GM23338 (cell line): ENCODE measurements at regions not wholly inside any gene's neighbourhood (a gene's known extent, or its start where the extent isn't known, plus 50 kb on each side); places are given as distances from the start of the nearest gene placed in this dataset.

Experiments used
- ATAC-seq: fragments of 200-7000 bp; cut with Tn5 transposase; 3 replicates; pipeline ENCODE4 v1.9.1; 2020
- DNase-seq: peaks from one replicate; pipeline ENCODE4 v3.0.0-alpha.2; 2015; ENCODE audit warnings: low spot score
- H2AFZ ChIP-seq: fragments of 200-600 bp; sonication (generic); 2 replicates; pipeline ENCODE4 v1.8.0; 2016; ENCODE audit warnings: antibody characterized with exemption, mild to moderate bottlenecking, moderate library complexity
- H3F3A ChIP-seq: fragments of 200-600 bp; sonication (generic); replicated peaks from 2 replicates; pipeline ENCODE4 v1.8.0; 2017; ENCODE audit warnings: antibody characterized with exemption, mixed run types, low read depth
- H3K27ac ChIP-seq: fragments of 200-600 bp; sonication (generic); 2 replicates; pipeline ENCODE4 v1.6.1; 2016; ENCODE audit warnings: low read depth
- H3K27me3 ChIP-seq: fragments of 200-600 bp; sonication (generic); 2 replicates; pipeline ENCODE4 v1.8.0; 2016; ENCODE audit warnings: mild to moderate bottlenecking, mixed run types, moderate library complexity; ENCODE audit not compliant: insufficient read depth
- H3K36me3 ChIP-seq: fragments of 200-600 bp; sonication (generic); 2 replicates; pipeline ENCODE4 v1.8.0; 2016; ENCODE audit warnings: mild to moderate bottlenecking; ENCODE audit not compliant: insufficient read depth
- H3K4me1 ChIP-seq: fragments of 200-600 bp; sonication (generic); 2 replicates; pipeline ENCODE4 v1.8.0; 2016; ENCODE audit warnings: mild to moderate bottlenecking, moderate library complexity; ENCODE audit not compliant: insufficient read depth
- H3K4me2 ChIP-seq: fragments of 200-600 bp; sonication (generic); 2 replicates; pipeline ENCODE4 v1.7.1; 2017; ENCODE audit warnings: mixed run types
- H3K4me3 ChIP-seq: fragments of 200-600 bp; sonication (generic); 2 replicates; pipeline ENCODE4 v1.6.1; 2016; ENCODE audit warnings: mixed run types
- H3K79me2 ChIP-seq: fragments of 200-600 bp; sonication (generic); replicated peaks from 2 replicates; pipeline ENCODE4 v1.8.0; 2017; ENCODE audit warnings: mild to moderate bottlenecking; ENCODE audit not compliant: insufficient read depth
- H3K9me2 ChIP-seq: fragments of 200-600 bp; sonication (generic); 2 replicates; pipeline ENCODE4 v1.8.0; 2017; ENCODE audit not compliant: insufficient read depth
- H4K20me1 ChIP-seq: fragments of 200-600 bp; sonication (generic); replicated peaks from 2 replicates; pipeline ENCODE4 v1.8.0; 2017; ENCODE audit warnings: mild to moderate bottlenecking; ENCODE audit not compliant: insufficient read depth
- H3K27ac Mint-ChIP-seq: 2 replicates; pipeline ENCODE4 v1.8.0; 2020; ENCODE audit warnings: inconsistent platforms, mild to moderate bottlenecking, moderate library complexity, mixed read lengths
- H3K27me3 Mint-ChIP-seq: 3 replicates; pipeline ENCODE4 v1.8.0; 2022; ENCODE audit warnings: low read depth, mild to moderate bottlenecking, moderate library complexity, mixed read lengths, inconsistent platforms; ENCODE audit not compliant: insufficient read depth, poor library complexity
- H3K36me3 Mint-ChIP-seq: 3 replicates; pipeline ENCODE4 v1.8.0; 2021; ENCODE audit warnings: low read depth, mild to moderate bottlenecking, inconsistent platforms, moderate library complexity, mixed read lengths
- H3K4me1 Mint-ChIP-seq: 3 replicates; pipeline ENCODE4 v1.8.0; 2020; ENCODE audit warnings: mild to moderate bottlenecking, inconsistent platforms, mixed read lengths
- H3K4me3 Mint-ChIP-seq: 3 replicates; pipeline ENCODE4 v1.8.0; 2021; ENCODE audit warnings: moderate library complexity, mild to moderate bottlenecking, inconsistent platforms, mixed read lengths
- H3K9me3 Mint-ChIP-seq: 3 replicates; pipeline ENCODE4 v1.8.0; 2020; ENCODE audit warnings: moderate library complexity, mild to moderate bottlenecking, inconsistent platforms, mixed read lengths
- CREB1 ChIP-seq: fragments of 250-450 bp; sonication (Bioruptor Pico); IDR thresholded peaks from 2 replicates; pipeline ENCODE4 v1.5.0; 2020; ENCODE audit warnings: low read depth, mild to moderate bottlenecking, moderate library complexity
- EZH2 ChIP-seq: fragments of 200-600 bp; sonication (generic); IDR thresholded peaks from one replicate; pipeline ENCODE4 v1.8.0; 2017; ENCODE audit warnings: antibody characterized with exemption, mild to moderate bottlenecking, low read depth; ENCODE audit not compliant: unreplicated experiment
- EZH2phosphoT487 ChIP-seq: fragments of 200-600 bp; sonication (generic); IDR thresholded peaks from one replicate; pipeline ENCODE4 v1.8.1; 2018; ENCODE audit warnings: antibody characterized with exemption; ENCODE audit not compliant: unreplicated experiment
- JUNB ChIP-seq: IDR thresholded peaks from one replicate; pipeline ENCODE4 v1.6.1; 2016; ENCODE audit warnings: antibody characterized with exemption; ENCODE audit not compliant: unreplicated experiment
- NANOG ChIP-seq: IDR thresholded peaks from 2 replicates; pipeline ENCODE4 v1.6.1; 2016; ENCODE audit warnings: antibody characterized with exemption, borderline replicate concordance
- POLR2AphosphoS5 ChIP-seq: IDR thresholded peaks from 2 replicates; pipeline ENCODE4 v1.6.1; 2016; ENCODE audit warnings: antibody characterized with exemption, low read depth
- STAT1 ChIP-seq: IDR thresholded peaks from one replicate; pipeline ENCODE4 v1.6.1; 2016; ENCODE audit warnings: antibody characterized with exemption; ENCODE audit not compliant: unreplicated experiment
- ZNF114 ChIP-seq: fragments of 250-450 bp; sonication (Bioruptor Pico); IDR thresholded peaks from 2 replicates; pipeline ENCODE4 v1.5.0; 2020; ENCODE audit warnings: mild to moderate bottlenecking, moderate library complexity
- ZNF331 ChIP-seq: fragments of 250-450 bp; sonication (Bioruptor Pico); IDR thresholded peaks from 2 replicates; pipeline ENCODE4 v1.5.0; 2020; ENCODE audit warnings: low read depth, mild to moderate bottlenecking, moderate library complexity
- TF ChIP-seq, protein P1 (sequence below): fragments of 250-450 bp; sonication (Bioruptor Pico); IDR thresholded peaks from 2 replicates; pipeline ENCODE4 v1.5.0; 2020; ENCODE audit warnings: mild to moderate bottlenecking, moderate library complexity
- TF ChIP-seq, protein P2 (sequence below): IDR thresholded peaks from 2 replicates; pipeline ENCODE4 v1.6.1; 2016; ENCODE audit warnings: antibody characterized with exemption
- TF ChIP-seq, protein P3 (sequence below), 2 experiments: fragments of 200-600 bp in 1 of 2; sonication (generic) in 1 of 2; conservative IDR thresholded peaks; 2 replicates each; pipeline versions ENCODE4 v1.5.1 to v1.6.1; 2016 to 2017; ENCODE audit warnings: antibody characterized with exemption in 2 of 2, low read depth in 2 of 2, mild to moderate bottlenecking in 2 of 2, moderate library complexity in 1 of 2

DNA sequence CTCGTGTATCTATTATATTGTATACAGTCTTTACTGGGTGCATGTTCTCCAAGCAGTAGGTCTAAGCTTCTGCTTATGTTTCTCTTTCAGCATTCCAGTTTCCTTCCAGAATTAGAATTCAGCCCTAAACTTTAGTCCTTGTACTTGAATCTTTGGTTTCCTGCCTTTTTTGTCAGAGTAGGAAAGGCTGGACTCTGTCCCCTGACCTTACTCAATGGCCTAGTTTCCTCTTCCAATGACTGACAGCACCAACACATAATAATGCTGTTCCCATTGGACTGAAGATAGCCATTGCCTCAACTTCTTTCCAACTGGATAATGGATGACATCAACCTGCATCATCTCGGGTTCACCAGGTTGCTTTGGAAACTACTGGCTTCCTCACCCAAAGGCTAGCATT is 217.0 kb downstream of the FIGN start:
- H3K4me3 ChIP-seq, result no peak overlapping the region
- H2AFZ ChIP-seq, result no peak overlapping the region

More for the DNA sequence above, 217.0 kb downstream of the FIGN start:
- Histone ChIP-seq H3K27ac (no peak overlapping the region), H3K27me3 (no peaks in the 10 kb centered on the region), H3K9me2 (no peaks in the 10 kb centered on the region), H3K36me3 (no peaks in the 10 kb centered on the region), H3F3A (no peaks in the 10 kb centered on the region), H3K79me2 (no peaks in the 10 kb centered on the region), H3K4me2 (no peak overlapping the region), H4K20me1 (no peaks in the 10 kb centered on the region), H3K4me1 (no peaks in the 10 kb centered on the region)
- DNase-seq (no peak), ATAC-seq (no peak)
- H3K4me1 Mint-ChIP-seq, result no peaks in the 10 kb centered on the region
- no peaks in the 10 kb centered on the region for H3K36me3 Mint-ChIP-seq
- TF ChIP-seq STAT1, result no peak
- TF ChIP-seq ZNF114 (CRISPR knock-in tag), result no peak
- TF ChIP-seq POLR2AphosphoS5, result no peak
- no peak for TF ChIP-seq EZH2
- TF ChIP-seq, protein P1, sequence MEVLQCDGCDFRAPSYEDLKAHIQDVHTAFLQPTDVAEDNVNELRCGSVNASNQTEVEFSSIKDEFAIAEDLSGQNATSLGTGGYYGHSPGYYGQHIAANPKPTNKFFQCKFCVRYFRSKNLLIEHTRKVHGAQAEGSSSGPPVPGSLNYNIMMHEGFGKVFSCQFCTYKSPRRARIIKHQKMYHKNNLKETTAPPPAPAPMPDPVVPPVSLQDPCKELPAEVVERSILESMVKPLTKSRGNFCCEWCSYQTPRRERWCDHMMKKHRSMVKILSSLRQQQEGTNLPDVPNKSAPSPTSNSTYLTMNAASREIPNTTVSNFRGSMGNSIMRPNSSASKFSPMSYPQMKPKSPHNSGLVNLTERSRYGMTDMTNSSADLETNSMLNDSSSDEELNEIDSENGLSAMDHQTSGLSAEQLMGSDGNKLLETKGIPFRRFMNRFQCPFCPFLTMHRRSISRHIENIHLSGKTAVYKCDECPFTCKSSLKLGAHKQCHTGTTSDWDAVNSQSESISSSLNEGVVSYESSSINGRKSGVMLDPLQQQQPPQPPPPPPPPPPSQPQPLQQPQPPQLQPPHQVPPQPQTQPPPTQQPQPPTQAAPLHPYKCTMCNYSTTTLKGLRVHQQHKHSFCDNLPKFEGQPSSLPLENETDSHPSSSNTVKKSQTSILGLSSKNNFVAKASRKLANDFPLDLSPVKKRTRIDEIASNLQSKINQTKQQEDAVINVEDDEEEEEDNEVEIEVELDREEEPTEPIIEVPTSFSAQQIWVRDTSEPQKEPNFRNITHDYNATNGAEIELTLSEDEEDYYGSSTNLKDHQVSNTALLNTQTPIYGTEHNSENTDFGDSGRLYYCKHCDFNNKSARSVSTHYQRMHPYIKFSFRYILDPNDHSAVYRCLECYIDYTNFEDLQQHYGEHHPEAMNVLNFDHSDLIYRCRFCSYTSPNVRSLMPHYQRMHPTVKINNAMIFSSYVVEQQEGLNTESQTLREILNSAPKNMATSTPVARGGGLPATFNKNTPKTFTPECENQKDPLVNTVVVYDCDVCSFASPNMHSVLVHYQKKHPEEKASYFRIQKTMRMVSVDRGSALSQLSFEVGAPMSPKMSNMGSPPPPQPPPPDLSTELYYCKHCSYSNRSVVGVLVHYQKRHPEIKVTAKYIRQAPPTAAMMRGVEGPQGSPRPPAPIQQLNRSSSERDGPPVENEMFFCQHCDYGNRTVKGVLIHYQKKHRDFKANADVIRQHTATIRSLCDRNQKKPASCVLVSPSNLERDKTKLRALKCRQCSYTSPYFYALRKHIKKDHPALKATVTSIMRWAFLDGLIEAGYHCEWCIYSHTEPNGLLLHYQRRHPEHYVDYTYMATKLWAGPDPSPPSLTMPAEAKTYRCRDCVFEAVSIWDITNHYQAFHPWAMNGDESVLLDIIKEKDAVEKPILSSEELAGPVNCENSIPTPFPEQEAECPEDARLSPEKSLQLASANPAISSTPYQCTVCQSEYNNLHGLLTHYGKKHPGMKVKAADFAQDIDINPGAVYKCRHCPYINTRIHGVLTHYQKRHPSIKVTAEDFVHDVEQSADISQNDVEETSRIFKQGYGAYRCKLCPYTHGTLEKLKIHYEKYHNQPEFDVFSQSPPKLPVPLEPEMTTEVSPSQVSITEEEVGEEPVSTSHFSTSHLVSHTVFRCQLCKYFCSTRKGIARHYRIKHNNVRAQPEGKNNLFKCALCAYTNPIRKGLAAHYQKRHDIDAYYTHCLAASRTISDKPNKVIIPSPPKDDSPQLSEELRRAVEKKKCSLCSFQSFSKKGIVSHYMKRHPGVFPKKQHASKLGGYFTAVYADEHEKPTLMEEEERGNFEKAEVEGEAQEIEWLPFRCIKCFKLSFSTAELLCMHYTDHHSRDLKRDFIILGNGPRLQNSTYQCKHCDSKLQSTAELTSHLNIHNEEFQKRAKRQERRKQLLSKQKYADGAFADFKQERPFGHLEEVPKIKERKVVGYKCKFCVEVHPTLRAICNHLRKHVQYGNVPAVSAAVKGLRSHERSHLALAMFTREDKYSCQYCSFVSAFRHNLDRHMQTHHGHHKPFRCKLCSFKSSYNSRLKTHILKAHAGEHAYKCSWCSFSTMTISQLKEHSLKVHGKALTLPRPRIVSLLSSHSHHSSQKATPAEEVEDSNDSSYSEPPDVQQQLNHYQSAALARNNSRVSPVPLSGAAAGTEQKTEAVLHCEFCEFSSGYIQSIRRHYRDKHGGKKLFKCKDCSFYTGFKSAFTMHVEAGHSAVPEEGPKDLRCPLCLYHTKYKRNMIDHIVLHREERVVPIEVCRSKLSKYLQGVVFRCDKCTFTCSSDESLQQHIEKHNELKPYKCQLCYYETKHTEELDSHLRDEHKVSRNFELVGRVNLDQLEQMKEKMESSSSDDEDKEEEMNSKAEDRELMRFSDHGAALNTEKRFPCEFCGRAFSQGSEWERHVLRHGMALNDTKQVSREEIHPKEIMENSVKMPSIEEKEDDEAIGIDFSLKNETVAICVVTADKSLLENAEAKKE (CRISPR knock-in tag), result no peak
- TF ChIP-seq, protein P2, sequence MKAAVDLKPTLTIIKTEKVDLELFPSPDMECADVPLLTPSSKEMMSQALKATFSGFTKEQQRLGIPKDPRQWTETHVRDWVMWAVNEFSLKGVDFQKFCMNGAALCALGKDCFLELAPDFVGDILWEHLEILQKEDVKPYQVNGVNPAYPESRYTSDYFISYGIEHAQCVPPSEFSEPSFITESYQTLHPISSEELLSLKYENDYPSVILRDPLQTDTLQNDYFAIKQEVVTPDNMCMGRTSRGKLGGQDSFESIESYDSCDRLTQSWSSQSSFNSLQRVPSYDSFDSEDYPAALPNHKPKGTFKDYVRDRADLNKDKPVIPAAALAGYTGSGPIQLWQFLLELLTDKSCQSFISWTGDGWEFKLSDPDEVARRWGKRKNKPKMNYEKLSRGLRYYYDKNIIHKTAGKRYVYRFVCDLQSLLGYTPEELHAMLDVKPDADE, result no peak
- TF ChIP-seq JUNB, result no peak
- no peak for TF ChIP-seq ZNF331
- TF ChIP-seq NANOG, result no peak
- TF ChIP-seq, protein P3, sequence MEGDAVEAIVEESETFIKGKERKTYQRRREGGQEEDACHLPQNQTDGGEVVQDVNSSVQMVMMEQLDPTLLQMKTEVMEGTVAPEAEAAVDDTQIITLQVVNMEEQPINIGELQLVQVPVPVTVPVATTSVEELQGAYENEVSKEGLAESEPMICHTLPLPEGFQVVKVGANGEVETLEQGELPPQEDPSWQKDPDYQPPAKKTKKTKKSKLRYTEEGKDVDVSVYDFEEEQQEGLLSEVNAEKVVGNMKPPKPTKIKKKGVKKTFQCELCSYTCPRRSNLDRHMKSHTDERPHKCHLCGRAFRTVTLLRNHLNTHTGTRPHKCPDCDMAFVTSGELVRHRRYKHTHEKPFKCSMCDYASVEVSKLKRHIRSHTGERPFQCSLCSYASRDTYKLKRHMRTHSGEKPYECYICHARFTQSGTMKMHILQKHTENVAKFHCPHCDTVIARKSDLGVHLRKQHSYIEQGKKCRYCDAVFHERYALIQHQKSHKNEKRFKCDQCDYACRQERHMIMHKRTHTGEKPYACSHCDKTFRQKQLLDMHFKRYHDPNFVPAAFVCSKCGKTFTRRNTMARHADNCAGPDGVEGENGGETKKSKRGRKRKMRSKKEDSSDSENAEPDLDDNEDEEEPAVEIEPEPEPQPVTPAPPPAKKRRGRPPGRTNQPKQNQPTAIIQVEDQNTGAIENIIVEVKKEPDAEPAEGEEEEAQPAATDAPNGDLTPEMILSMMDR (conservative IDR thresholded peaks at IDR 0.05; ENCODE audit: low read depth in 2 of 2), result no peak
- no peak for TF ChIP-seq EZH2phosphoT487
- TF ChIP-seq CREB1 (CRISPR knock-in tag), result no peak
- H3K4me3 Mint-ChIP-seq, result no peak overlapping the region
- no peak overlapping the region for H3K27ac Mint-ChIP-seq
- no peaks in the 10 kb centered on the region for H3K27me3 Mint-ChIP-seq
- H3K9me3 Mint-ChIP-seq, result 0 out of 3 replicates have a peak, but pooled peaks cover 3% of the 10 kb centered on the region
